ENCODE measurements at regions not wholly inside any gene's neighbourhood (a gene's known extent, or its start where the extent isn't known, plus 50 kb on each side); places are given as distances from the start of the nearest gene placed in this dataset.

- ATAC-seq (no peak), DNase-seq (ENCODE audit: low read depth, low spot score) (no peak)
- no peak overlapping the region for H3K4me2 ChIP-seq (ENCODE audit: low read length)
- BruUV-seq (replicated peaks): no TSS peak
- no peaks in the 10 kb centered on the region for H3K4me1 ChIP-seq (ENCODE audit: control insufficient read depth in 1 of 2, insufficient read depth in 2 of 2, low read length in 2 of 2)
- H3K36me3 ChIP-seq (ENCODE audit: control insufficient read depth in 1 of 2, insufficient read depth in 2 of 2, low read length in 2 of 2): no peaks in the 10 kb centered on the region
- ChIA-PET CTCF (no interaction called here), POLR2A (no interaction called here), RAD21 (ENCODE audit: low non-redundant PET in 1 of 2, low total read pairs in 2 of 2, uncharacterized antibody in 2 of 2, unreplicated experiment in 2 of 2) (no interaction called here)
- H3K9me3 ChIP-seq (ENCODE audit: control insufficient read depth in 1 of 2, insufficient read depth in 1 of 2, low read depth in 1 of 2, low read length in 2 of 2): no peaks in the 10 kb centered on the region
- no peak overlapping the region for H3K9ac ChIP-seq (ENCODE audit: low read length)
- no peak overlapping the region for H3K4me3 ChIP-seq (replicated peaks in 1 of 2; ENCODE audit: low read depth in 1 of 2, low read length in 2 of 2)
- no peaks in the 10 kb centered on the region for H4K20me1 ChIP-seq (ENCODE audit: insufficient read depth)
- H3K79me2 ChIP-seq (ENCODE audit: insufficient read depth, low read length): no peaks in the 10 kb centered on the region
- H3K27ac ChIP-seq (ENCODE audit: low read depth, low read length): no peak overlapping the region
- H3K9me2 ChIP-seq (ENCODE audit: insufficient read depth): no peaks in the 10 kb centered on the region
- no peaks in the 10 kb centered on the region for H3K27me3 ChIP-seq (ENCODE audit: insufficient read depth, low read length)
- intact Hi-C loops (cut with micrococcal nuclease): no loop called here
- no peak overlapping the region for H2AFZ ChIP-seq (ENCODE audit: low read depth, low read length, poor library complexity, severe bottlenecking)
- TF ChIP-seq ZFX (IDR thresholded peaks at IDR 0.05): no peak
- no peak for TF ChIP-seq SRF (IDR thresholded peaks at IDR 0.05; ENCODE audit: low read depth)
- no peak for TF ChIP-seq SP1 (IDR thresholded peaks at IDR 0.05; ENCODE audit: low read depth)
- no peak for TF ChIP-seq CTCF (IDR thresholded peaks at IDR 0.05 in 2 of 3, conservative IDR thresholded peaks at IDR 0.05 in 1 of 3; ENCODE audit: borderline replicate concordance in 1 of 3, insufficient read depth in 1 of 3, low read depth in 2 of 3, low read length in 2 of 3)
- no peak for TF ChIP-seq ATF3 (IDR thresholded peaks at IDR 0.05)
- no peak for TF ChIP-seq ZNF274 (IDR thresholded peaks at IDR 0.05; ENCODE audit: low read depth, low read length)
- TF ChIP-seq YY1 (IDR thresholded peaks at IDR 0.05; ENCODE audit: extremely low read depth, insufficient replicate concordance, low read depth, low read length): no peak
- TF ChIP-seq RAD21 (IDR thresholded peaks at IDR 0.05; ENCODE audit: low read depth): no peak
- no peak for TF ChIP-seq ZBTB33 (IDR thresholded peaks at IDR 0.05; ENCODE audit: extremely low read depth, insufficient replicate concordance, low read length)
- no peak for TF ChIP-seq POLR2AphosphoS5 (IDR thresholded peaks at IDR 0.05; ENCODE audit: low read depth, low read length)
- no peak for TF ChIP-seq POLR2A (IDR thresholded peaks at IDR 0.05; ENCODE audit: borderline replicate concordance, extremely low read depth, insufficient read depth, insufficient read length)
- TF ChIP-seq MAX (IDR thresholded peaks at IDR 0.05): no peak
- no peak for TF ChIP-seq EZH2 (IDR thresholded peaks at IDR 0.05)
- no peak for TF ChIP-seq SIN3A (IDR thresholded peaks at IDR 0.05; ENCODE audit: low read depth)
- TF ChIP-seq FOSL1 (IDR thresholded peaks at IDR 0.05; ENCODE audit: low read depth): no peak
- TF ChIP-seq TCF7L2 (IDR thresholded peaks at IDR 0.05; ENCODE audit: borderline replicate concordance, extremely low read depth, insufficient read depth, insufficient read length): no peak
- no peak for TF ChIP-seq ELF1 (IDR thresholded peaks at IDR 0.05; ENCODE audit: borderline replicate concordance, low read depth)
These were observed 318.6 kb downstream of the SS18 start for GRCh38 chr18:25771796-25772195.

Data from HCT116 (cell line).